ENCODE measurements at regions not wholly inside any gene's neighbourhood (a gene's known extent, or its start where the extent isn't known, plus 50 kb on each side); places are given as distances from the start of the nearest gene placed in this dataset.

GRCh38 chr4:128416921-128417320 lies 129.3 kb upstream of the PGRMC2 start:
- no peak for TF ChIP-seq CTCF (IDR thresholded peaks at IDR 0.05)
- Histone ChIP-seq H3K36me3 (no peaks in the 10 kb centered on the region), H3K4me3 (no peak overlapping the region), H3K27me3 (no peaks in the 10 kb centered on the region), H3K9me3 (peaks cover 0 to 8% (median 0%) of the 10 kb centered on the region in 11 donors), H3K27ac (no peak overlapping the region), H3K4me1 (peaks cover 0 to 5% (median 0%) of the 10 kb centered on the region in 9 donors)
- intact Hi-C loops (cut with DNase I): no loop called here
- 27 to 35% methylated on average over 3 of the region's 3 CpGs for WGBS, 2 donors
- peak in 2 of 8 donors; percentile 17 to 18 for ATAC-seq
- no peak for DNase-seq

GRCh38 chr4:128410037-128410436 lies 122.4 kb upstream of the PGRMC2 start:
- Histone ChIP-seq H3K36me3 (no peaks in the 10 kb centered on the region), H3K27ac (no peak overlapping the region), H3K9me3 (peaks cover 0 to 36% (median 0%) of the 10 kb centered on the region in 11 donors), H3K27me3 (no peaks in the 10 kb centered on the region), H3K4me3 (no peak overlapping the region), H3K4me1 (no peaks in the 10 kb centered on the region)
- ATAC-seq (no peak), DNase-seq (no peak)
- WGBS, 2 donors: 93 to 95% methylated on average over 5 of the region's 5 CpGs
- intact Hi-C loops (cut with DNase I): loop anchor here in 1 of 10 donors (5.0 kb wide), 1 partner anchor 1927 kb away; no protein-coding TSS in a partner anchor
- no peak for TF ChIP-seq CTCF (IDR thresholded peaks at IDR 0.05)

GRCh38 chr4:128403586-128403985 lies 116.0 kb upstream of the PGRMC2 start:
- ATAC-seq: no peak
- H3K9me3 ChIP-seq: peaks cover 0 to 33% (median 0%) of the 10 kb centered on the region in 11 donors
- no peak overlapping the region for H3K4me3 ChIP-seq
- no peaks in the 10 kb centered on the region for H3K4me1 ChIP-seq
- H3K27ac ChIP-seq: no peak overlapping the region
- no peak for TF ChIP-seq CTCF (IDR thresholded peaks at IDR 0.05)
- no peaks in the 10 kb centered on the region for H3K27me3 ChIP-seq
- WGBS, 2 donors: 77 to 84% methylated on average over 2 of the region's 2 CpGs
- no peak for DNase-seq
- intact Hi-C loops (cut with DNase I): no loop called here
- H3K36me3 ChIP-seq: no peaks in the 10 kb centered on the region

GRCh38 chr4:128394778-128395177 lies 107.2 kb upstream of the PGRMC2 start:
- Histone ChIP-seq H3K4me3 (no peak overlapping the region), H3K36me3 (no peaks in the 10 kb centered on the region), H3K27me3 (no peaks in the 10 kb centered on the region), H3K9me3 (peaks cover 0 to 12% (median 0%) of the 10 kb centered on the region in 11 donors), H3K4me1 (peaks cover 0 to 25% (median 10%) of the 10 kb centered on the region in 9 donors), H3K27ac (no peak overlapping the region)
- intact Hi-C loops (cut with DNase I): no loop called here
- DNase-seq: no peak
- ATAC-seq: peak in 1 of 8 donors; percentile 30
- TF ChIP-seq CTCF (IDR thresholded peaks at IDR 0.05): no peak
- 85 to 89% methylated on average over 4 of the region's 4 CpGs for WGBS, 2 donors

Data from heart right ventricle (tissue), 16 donors.